ENCODE measurements at regions not wholly inside any gene's neighbourhood (a gene's known extent, or its start where the extent isn't known, plus 50 kb on each side); places are given as distances from the start of the nearest gene placed in this dataset.

- DNase-seq = no peak
These were observed 195.9 kb upstream of the ADARB2 start for GRCh38 chr10:1933215-1933614.

- no peak for DNase-seq
These were observed 195.4 kb upstream of the ADARB2 start for GRCh38 chr10:1932692-1933094.

GRCh38 chr10:1928606-1929005, 191.3 kb upstream of the ADARB2 start:
- DNase-seq = no peak

- no peak for DNase-seq
These were observed 186.7 kb upstream of the ADARB2 start for GRCh38 chr10:1923998-1924397.

- no peak for DNase-seq
These were observed 186.3 kb upstream of the ADARB2 start for GRCh38 chr10:1923586-1923985.

GRCh38 chr10:1920941-1921340, 183.6 kb upstream of the ADARB2 start:
- DNase-seq = no peak

GRCh38 chr10:1920127-1920526, 182.8 kb upstream of the ADARB2 start:
- no peak for DNase-seq

GRCh38 chr10:1911771-1912170, 174.4 kb upstream of the ADARB2 start:
- DNase-seq = no peak

- no peak for DNase-seq
These were observed 166.7 kb upstream of the ADARB2 start for GRCh38 chr10:1903982-1904381.

- no peak for DNase-seq
These were observed 158.8 kb upstream of the ADARB2 start for GRCh38 chr10:1896153-1896552.

GRCh38 chr10:1895691-1896090, 158.4 kb upstream of the ADARB2 start:
- DNase-seq = no peak

GRCh38 chr10:1894912-1895311, 157.6 kb upstream of the ADARB2 start:
- DNase-seq = no peak

GRCh38 chr10:1893941-1894340, 156.6 kb upstream of the ADARB2 start:
- DNase-seq = no peak

- DNase-seq = no peak
These were observed 148.7 kb upstream of the ADARB2 start for GRCh38 chr10:1886039-1886438.

- DNase-seq = no peak
These were observed 145.4 kb upstream of the ADARB2 start for GRCh38 chr10:1882728-1883127.

GRCh38 chr10:1882180-1882579, 144.9 kb upstream of the ADARB2 start:
- DNase-seq = no peak

- no peak for DNase-seq
These were observed 144.3 kb upstream of the ADARB2 start for GRCh38 chr10:1881636-1882035.

GRCh38 chr10:1874533-1874932, 137.2 kb upstream of the ADARB2 start:
- DNase-seq = no peak

GRCh38 chr10:1873661-1874315, 136.5 kb upstream of the ADARB2 start:
- DNase-seq = no peak

GRCh38 chr10:1872151-1872726, 134.9 kb upstream of the ADARB2 start:
- no peak for DNase-seq

GRCh38 chr10:1870491-1870890, 133.2 kb upstream of the ADARB2 start:
- DNase-seq = no peak

- no peak for DNase-seq
These were observed 132.5 kb upstream of the ADARB2 start for GRCh38 chr10:1869861-1870260.

- DNase-seq = no peak
These were observed 123.0 kb upstream of the ADARB2 start for GRCh38 chr10:1860351-1860750.

GRCh38 chr10:1858547-1858946, 121.2 kb upstream of the ADARB2 start:
- no peak for DNase-seq

- no peak for DNase-seq
These were observed 120.7 kb upstream of the ADARB2 start for GRCh38 chr10:1858048-1858447.

Measured in hindlimb muscle (tissue), 1 donor.